ENCODE measurements at regions not wholly inside any gene's neighbourhood (a gene's known extent, or its start where the extent isn't known, plus 50 kb on each side); places are given as distances from the start of the nearest gene placed in this dataset.

DNA sequence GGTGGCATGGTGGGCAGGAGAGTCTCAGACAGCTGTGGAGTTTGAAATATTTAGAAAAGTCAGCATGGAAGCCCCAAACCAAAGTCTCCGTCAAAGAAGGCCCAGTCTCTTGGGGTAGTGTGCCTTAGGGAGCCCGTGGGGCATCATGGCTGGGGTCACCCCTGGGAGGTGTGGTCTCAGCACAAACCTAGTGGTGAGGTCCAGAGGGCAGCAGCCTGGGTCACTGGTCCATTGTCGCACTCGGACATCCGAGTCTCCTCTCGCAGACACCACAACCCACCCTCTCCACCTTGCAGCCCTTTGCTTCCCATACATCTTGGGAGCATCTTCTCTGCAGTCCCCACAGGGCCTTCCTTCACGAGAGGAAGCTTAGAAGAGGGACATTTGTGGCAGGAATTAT, 588.0 kb upstream of the TMEM132C start:
- no peak overlapping the region for H3K4me3 Mint-ChIP-seq
- ATAC-seq, result no peak
- no peak for DNase-seq (ENCODE audit: low spot score)
- H3K27ac Mint-ChIP-seq, result no peak overlapping the region
- CTCF ChIA-PET, result no interaction called here
- peaks cover 8% of the 10 kb centered on the region for H3K27me3 Mint-ChIP-seq (ENCODE audit: low read depth)
- peaks cover 9% of the 10 kb centered on the region for H3K4me1 Mint-ChIP-seq
- TF ChIP-seq CTCF (IDR thresholded peaks at IDR 0.05), result no peak
- no peak for TF ChIP-seq MAX (CRISPR knock-in tag; IDR thresholded peaks at IDR 0.05)
- peaks cover 50% of the 10 kb centered on the region for H3K9me3 Mint-ChIP-seq
- POLR2A ChIA-PET, result no interaction called here
- H3K36me3 Mint-ChIP-seq, result peaks cover 32% of the 10 kb centered on the region

- H3K4me3 Mint-ChIP-seq, result no peak overlapping the region
- DNase-seq (ENCODE audit: low spot score) (no peak), ATAC-seq (no peak)
- peaks cover 6% of the 10 kb centered on the region for H3K27me3 Mint-ChIP-seq (ENCODE audit: low read depth)
- peaks cover 9% of the 10 kb centered on the region for H3K4me1 Mint-ChIP-seq
- CTCF ChIA-PET, result no interaction called here
- peaks cover 43% of the 10 kb centered on the region for H3K36me3 Mint-ChIP-seq
- peaks cover 61% of the 10 kb centered on the region for H3K9me3 Mint-ChIP-seq
- POLR2A ChIA-PET, result no interaction called here
- no peak overlapping the region for H3K27ac Mint-ChIP-seq
- no peak for TF ChIP-seq ZNF396 (CRISPR knock-in tag; IDR thresholded peaks at IDR 0.05; ENCODE audit: borderline replicate concordance)
- TF ChIP-seq, protein P1, sequence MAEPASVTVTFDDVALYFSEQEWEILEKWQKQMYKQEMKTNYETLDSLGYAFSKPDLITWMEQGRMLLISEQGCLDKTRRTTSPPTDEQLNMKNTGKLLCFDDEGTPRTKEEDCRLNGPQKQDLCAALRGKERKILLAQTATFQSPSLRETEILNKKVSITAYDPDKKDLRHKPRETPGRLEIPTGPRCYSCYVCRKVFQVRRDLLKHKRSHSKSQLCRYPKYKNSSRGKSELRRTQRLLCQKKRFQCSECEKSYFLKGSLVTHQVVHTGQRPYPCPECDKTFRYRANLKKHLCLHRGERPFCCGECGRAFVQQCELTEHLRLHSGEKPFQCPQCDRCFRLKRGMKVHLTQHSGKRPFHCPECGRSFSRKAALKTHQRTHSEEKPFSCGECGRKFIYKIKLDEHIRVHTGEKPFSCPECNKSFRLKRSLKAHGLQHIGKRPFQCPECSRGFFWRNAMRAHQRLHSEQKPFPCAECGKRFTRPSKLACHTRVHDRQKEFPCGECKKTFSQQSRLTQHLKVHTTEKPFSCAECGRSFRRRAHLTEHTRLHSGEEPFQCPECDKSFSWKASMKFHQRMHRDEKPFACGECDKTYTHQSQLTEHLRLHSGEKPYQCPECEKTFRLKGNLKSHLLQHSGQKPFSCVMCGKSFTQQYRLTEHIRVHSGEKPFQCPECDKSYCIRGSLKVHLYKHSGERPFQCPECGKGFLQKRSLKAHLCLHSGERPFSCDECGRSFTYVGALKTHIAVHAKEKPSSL (CRISPR knock-in tag; conservative IDR thresholded peaks at IDR 0.05), result no peak
- TF ChIP-seq RELA (CRISPR knock-in tag; IDR thresholded peaks at IDR 0.05; ENCODE audit: borderline replicate concordance), result no peak
- TF ChIP-seq ATF6 (CRISPR knock-in tag; IDR thresholded peaks at IDR 0.05), result no peak
- TF ChIP-seq ZNF281 (CRISPR knock-in tag; IDR thresholded peaks at IDR 0.05), result no peak
- no peak for TF ChIP-seq SOX15 (CRISPR knock-in tag; IDR thresholded peaks at IDR 0.05)
- no peak for TF ChIP-seq ARID4B (CRISPR knock-in tag; IDR thresholded peaks at IDR 0.05; ENCODE audit: borderline replicate concordance)
- no peak for TF ChIP-seq ZNF121 (CRISPR knock-in tag; IDR thresholded peaks at IDR 0.05)
- TF ChIP-seq ELF4 (CRISPR knock-in tag; IDR thresholded peaks at IDR 0.05; ENCODE audit: low read depth), result no peak
- TF ChIP-seq ZNF512 (CRISPR knock-in tag; IDR thresholded peaks at IDR 0.05; ENCODE audit: borderline replicate concordance), result no peak
- no peak for TF ChIP-seq NFYB (CRISPR knock-in tag; conservative IDR thresholded peaks at IDR 0.05; ENCODE audit: low read depth)
- TF ChIP-seq EMX1 (CRISPR knock-in tag; IDR thresholded peaks at IDR 0.05), result no peak
- TF ChIP-seq E2F1 (CRISPR knock-in tag; IDR thresholded peaks at IDR 0.05), result no peak
- no peak for TF ChIP-seq MXD4 (CRISPR knock-in tag; IDR thresholded peaks at IDR 0.05; ENCODE audit: borderline replicate concordance)
- TF ChIP-seq CDX4 (CRISPR knock-in tag; IDR thresholded peaks at IDR 0.05; ENCODE audit: borderline replicate concordance), result no peak
Measured at GRCh38 chr12:127680516-127680915, 586.5 kb upstream of the TMEM132C start.
